ENCODE measurements at regions not wholly inside any gene's neighbourhood (a gene's known extent, or its start where the extent isn't known, plus 50 kb on each side); places are given as distances from the start of the nearest gene placed in this dataset.

DNA sequence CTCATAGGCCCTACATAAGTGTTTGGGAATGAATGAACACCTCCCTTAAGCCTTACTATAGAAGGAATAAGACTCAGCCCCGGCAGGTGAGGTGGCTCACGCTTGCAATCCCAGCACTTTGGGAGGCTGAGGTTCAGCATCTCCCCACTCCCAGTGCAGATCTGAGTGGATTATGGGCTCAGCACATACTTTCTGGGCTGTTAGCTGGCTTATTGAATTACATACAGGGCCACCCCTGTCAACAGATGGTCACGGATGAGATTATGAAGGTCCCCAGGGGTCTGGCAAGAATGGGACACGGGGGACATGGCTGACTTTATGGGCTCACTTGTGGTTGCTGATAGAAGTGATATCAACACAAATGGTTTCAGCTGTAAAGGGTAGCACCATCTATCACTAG is 322.3 kb downstream of the TSN start:
- TF ChIP-seq, protein P1, sequence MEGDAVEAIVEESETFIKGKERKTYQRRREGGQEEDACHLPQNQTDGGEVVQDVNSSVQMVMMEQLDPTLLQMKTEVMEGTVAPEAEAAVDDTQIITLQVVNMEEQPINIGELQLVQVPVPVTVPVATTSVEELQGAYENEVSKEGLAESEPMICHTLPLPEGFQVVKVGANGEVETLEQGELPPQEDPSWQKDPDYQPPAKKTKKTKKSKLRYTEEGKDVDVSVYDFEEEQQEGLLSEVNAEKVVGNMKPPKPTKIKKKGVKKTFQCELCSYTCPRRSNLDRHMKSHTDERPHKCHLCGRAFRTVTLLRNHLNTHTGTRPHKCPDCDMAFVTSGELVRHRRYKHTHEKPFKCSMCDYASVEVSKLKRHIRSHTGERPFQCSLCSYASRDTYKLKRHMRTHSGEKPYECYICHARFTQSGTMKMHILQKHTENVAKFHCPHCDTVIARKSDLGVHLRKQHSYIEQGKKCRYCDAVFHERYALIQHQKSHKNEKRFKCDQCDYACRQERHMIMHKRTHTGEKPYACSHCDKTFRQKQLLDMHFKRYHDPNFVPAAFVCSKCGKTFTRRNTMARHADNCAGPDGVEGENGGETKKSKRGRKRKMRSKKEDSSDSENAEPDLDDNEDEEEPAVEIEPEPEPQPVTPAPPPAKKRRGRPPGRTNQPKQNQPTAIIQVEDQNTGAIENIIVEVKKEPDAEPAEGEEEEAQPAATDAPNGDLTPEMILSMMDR (IDR thresholded peaks at IDR 0.05) = no peak
- TF ChIP-seq POLR2A (IDR thresholded peaks at IDR 0.05) = no peak

Measured in Peyer's patch (tissue), 4 donors.